ENCODE measurements at regions not wholly inside any gene's neighbourhood (a gene's known extent, or its start where the extent isn't known, plus 50 kb on each side); places are given as distances from the start of the nearest gene placed in this dataset.

DNA sequence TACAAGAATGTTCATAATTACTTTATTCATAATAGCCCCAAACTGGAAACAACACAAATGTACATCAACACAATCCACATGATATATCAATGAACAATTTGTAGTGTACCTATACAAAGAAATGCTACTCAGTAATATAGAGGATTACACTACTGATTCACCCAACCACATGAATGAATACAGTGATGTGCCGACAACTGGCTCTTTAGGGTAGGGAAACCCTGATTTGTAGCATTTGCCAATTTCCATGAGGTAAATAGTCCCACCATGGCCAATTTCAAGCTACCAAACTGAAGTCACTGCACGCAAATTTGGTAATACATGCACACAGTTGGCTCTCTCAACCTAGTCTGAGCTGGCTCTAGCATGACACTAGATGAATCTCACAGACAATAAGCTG lies 190.4 kb upstream of the KRR1 start:
- TF ChIP-seq, protein P1, sequence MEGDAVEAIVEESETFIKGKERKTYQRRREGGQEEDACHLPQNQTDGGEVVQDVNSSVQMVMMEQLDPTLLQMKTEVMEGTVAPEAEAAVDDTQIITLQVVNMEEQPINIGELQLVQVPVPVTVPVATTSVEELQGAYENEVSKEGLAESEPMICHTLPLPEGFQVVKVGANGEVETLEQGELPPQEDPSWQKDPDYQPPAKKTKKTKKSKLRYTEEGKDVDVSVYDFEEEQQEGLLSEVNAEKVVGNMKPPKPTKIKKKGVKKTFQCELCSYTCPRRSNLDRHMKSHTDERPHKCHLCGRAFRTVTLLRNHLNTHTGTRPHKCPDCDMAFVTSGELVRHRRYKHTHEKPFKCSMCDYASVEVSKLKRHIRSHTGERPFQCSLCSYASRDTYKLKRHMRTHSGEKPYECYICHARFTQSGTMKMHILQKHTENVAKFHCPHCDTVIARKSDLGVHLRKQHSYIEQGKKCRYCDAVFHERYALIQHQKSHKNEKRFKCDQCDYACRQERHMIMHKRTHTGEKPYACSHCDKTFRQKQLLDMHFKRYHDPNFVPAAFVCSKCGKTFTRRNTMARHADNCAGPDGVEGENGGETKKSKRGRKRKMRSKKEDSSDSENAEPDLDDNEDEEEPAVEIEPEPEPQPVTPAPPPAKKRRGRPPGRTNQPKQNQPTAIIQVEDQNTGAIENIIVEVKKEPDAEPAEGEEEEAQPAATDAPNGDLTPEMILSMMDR (IDR thresholded peaks at IDR 0.05; ENCODE audit: insufficient read depth, missing control alignments) = no peak
- FAIRE-seq (no peak), DNase-seq (ENCODE audit: insufficient read length, low spot score) (no peak)

DNA sequence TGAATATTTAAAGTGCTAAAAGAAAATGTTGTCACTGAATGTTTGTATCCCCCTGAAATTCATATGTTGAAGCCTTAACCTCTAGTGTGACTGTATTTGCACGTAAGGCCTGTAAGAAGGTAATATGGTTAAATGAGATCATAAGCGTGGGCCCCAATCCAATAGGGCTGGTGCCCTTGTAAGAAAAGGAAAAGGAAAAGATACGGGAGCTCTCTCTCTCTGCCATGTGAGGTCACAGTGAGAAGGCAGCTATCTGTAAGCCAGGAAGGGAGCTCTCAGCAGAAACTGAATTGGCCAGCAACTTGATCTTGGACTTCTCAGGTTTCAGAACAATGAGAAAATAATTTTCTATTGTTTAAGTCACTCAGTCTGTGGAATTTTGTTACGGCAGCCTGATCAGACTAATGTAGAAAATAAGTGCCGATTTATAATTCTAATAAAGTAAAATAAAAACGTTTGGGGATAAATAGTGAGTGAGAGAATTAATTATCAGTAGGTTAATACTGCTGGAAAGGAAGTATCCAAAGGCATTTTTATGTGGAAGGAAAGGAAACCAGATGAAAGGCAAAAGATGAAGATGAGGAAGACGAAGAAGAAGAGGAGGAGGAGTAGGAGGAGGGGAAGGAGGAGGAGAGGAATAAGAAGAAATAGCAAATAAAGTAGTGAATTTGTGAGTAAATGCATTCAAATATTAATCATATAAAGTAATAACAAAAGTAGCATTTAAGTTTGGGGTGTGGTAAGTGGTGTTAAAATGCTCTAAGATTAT lies 188.5 kb upstream of the KRR1 start:
- TF ChIP-seq, protein P1 (IDR thresholded peaks at IDR 0.05; ENCODE audit: insufficient read depth, missing control alignments) = no peak
- FAIRE-seq = no peak
- no peak for DNase-seq (ENCODE audit: insufficient read length, low spot score)

DNA sequence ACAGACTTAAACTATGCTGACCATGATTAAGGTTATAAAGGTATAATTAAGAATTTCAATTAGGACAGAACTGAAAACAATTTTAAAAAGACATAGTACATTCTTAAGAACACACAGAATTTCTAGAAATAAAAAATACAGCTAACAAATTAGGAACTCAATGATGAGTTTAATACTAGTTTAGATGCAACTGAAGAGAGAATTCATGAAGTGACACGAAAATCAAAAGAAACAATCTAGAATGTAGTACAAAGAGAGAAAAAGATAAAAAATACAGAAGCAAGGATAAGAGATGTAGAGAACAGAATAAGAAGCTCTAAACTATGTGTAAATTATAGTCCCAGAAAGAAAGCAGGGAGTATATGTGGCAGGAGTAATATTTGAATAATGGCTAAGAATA lies 187.8 kb upstream of the KRR1 start:
- TF ChIP-seq, protein P1 (IDR thresholded peaks at IDR 0.05; ENCODE audit: insufficient read depth, missing control alignments) = no peak
- DNase-seq (ENCODE audit: insufficient read length, low spot score) (no peak), FAIRE-seq (no peak)

DNA sequence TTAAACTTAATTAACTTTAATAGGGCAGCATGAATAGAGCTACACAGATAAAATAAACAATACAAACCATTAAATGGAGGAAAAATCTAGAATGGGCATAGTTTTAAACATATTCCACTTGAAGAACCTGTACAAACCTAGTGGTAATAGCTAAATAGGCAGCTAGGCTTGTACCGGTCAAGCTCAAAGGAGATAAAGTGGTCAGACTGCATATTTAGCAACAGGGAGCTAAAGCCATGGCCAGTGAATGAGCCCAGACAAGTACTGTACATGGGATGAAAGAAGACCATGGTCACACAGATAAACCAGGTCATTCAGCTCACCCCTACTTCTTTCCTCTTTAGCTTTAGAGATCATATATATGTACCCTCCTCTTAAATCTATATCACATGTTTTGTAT lies 186.6 kb upstream of the KRR1 start:
- TF ChIP-seq, protein P1 (IDR thresholded peaks at IDR 0.05; ENCODE audit: insufficient read depth, missing control alignments) = no peak
- no peak for FAIRE-seq
- no peak for DNase-seq (ENCODE audit: insufficient read length, low spot score)

DNA sequence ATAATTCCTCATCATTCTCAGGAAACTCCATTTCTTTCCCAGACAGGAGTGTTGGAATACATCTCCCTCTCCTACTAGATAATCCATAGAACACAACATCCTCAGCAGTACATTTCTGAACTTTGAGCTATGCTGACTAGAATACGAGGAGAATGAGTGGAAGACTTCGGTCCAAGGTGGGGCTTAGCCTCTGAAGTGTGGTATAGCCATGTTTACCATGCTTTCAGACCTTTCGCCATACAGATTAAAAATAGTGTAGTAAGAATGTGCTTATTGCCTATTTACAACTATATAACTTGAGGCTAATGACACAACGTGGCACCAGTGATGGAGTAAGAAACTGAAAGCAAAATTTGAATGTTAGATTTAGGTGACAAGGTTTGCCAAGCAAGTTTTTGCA lies 184.5 kb upstream of the KRR1 start:
- DNase-seq (ENCODE audit: insufficient read length, low spot score) (no peak), FAIRE-seq (no peak)
- TF ChIP-seq, protein P1 (IDR thresholded peaks at IDR 0.05; ENCODE audit: insufficient read depth, missing control alignments) = no peak

DNA sequence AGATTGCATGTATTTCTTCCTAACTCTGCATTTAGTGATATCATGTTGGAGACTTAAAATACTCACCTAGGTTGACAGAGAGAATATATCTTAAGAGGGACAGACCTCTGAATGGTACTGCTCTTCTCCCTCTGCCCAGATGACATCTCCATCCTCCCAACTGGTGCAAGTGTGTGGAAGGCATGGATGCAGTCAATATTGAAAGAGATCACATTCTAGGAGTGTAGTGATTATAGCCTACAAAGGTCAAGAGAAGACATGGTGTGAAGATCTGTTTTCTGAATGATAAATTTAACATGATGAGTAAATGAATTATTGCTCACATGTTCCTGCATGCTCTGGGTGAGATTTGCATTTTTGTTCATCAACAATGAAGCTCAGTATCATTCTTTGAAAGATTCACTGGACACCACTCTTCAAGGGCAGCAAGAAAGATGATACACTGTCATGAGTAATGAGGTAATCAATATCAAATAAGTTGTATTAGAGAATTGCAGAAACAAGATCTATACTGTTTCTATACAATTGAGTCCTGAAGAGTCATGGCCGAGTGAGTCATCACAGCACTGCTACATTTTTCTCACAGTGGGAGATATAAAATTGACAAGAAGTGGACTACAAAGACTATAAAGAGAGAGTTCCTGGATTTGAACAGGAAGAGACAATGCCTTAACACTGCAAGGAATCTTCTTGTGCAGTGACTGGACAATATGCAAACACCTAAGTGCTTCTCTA lies 183.3 kb upstream of the KRR1 start:
- no peak for FAIRE-seq
- TF ChIP-seq, protein P1 (IDR thresholded peaks at IDR 0.05; ENCODE audit: insufficient read depth, missing control alignments) = no peak
- DNase-seq (ENCODE audit: insufficient read length, low spot score) = no peak

DNA sequence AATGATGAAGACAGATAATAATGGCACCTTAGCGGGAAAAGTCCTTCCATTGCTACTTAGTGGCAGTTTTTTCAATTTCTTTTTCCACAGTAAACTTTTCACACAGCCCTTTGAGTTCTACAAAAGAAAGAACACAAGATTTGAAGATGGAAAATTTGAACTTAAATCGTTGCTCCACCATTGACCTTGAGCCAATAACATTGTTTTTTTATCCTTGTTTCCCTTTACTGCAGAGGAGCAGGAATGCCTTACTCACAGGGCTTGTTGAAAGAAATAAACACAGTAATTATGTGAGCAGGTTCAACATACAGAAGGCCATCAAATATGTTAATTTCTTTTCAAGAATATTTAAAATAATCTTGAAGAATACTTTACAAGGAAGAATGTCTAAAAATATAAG lies 181.5 kb upstream of the KRR1 start:
- no peak for DNase-seq (ENCODE audit: insufficient read length, low spot score)
- FAIRE-seq = no peak
- TF ChIP-seq, protein P1 (IDR thresholded peaks at IDR 0.05; ENCODE audit: insufficient read depth, missing control alignments) = no peak
